NCI-H82 treated with DMSO at 0.1 percent for 48 hours (cell line): ENCODE measurements at regions not wholly inside any gene's neighbourhood (a gene's known extent, or its start where the extent isn't known, plus 50 kb on each side); places are given as distances from the start of the nearest gene placed in this dataset.
"Not testable (repeated sequence)": the region's sequence is repeated elsewhere in the genome, so short reads cannot be mapped to it uniquely, and the experiment has no call there.

Experiments used
- DNase-seq: peaks from one replicate; lab custom pipeline; 2025; ENCODE audit not compliant: unreplicated experiment; lab: John Stamatoyannopoulos, UW

DNA sequence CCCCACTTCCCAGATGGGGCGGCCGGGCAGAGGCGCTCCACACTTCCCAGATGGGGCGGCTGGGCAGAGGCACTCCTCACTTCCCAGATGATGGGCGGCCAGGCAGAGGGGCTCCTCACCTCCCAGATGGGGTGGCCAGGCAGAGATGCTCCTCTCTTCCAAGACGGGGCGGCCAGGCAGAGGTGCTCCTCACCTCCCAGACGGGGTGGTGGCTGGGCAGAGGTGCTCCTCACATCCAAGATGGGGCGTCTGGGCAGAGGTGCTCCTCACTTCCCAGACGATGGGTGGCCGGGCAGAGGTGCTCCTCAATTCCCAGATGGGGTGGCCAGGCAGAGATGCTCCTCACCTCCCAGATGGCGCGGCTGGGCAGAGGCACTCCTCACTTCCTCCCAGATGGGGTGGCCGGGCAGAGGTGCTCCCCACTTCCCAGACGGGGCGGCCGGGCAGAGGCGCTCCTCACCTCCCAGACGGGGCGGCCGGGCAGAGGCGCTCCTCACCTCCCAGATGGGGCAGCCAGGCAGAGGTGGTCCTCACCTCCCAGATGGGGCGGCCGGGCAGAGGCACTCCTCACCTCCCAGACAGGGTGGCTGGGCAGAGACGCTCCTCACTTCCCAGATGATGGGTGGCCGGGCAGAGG lies 275.2 kb downstream of the LIPI start:
- not testable (repeated sequence) for DNase-seq

DNA sequence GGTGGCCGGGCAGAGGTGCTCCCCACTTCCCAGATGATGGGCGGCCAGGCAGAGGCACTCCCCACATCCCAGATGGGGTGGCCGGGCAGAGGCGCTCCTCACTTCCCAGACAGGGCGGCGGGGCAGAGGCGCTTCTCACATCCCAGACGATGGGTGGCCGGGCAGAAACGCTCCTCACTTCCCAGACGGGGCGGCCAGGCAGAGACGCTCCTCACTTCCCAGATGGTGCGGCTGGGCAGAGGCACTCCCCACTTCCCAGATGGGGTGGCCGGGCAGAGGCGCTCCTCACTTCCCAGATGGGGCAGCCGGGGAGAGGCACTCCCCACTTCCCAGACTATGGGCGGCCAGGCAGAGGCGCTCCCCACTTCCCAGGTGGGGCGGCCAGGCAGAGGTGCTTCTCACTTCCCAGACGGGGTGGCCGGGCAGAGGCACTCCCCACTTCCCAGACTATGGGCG lies 275.8 kb downstream of the LIPI start:
- not testable (repeated sequence) for DNase-seq

DNA sequence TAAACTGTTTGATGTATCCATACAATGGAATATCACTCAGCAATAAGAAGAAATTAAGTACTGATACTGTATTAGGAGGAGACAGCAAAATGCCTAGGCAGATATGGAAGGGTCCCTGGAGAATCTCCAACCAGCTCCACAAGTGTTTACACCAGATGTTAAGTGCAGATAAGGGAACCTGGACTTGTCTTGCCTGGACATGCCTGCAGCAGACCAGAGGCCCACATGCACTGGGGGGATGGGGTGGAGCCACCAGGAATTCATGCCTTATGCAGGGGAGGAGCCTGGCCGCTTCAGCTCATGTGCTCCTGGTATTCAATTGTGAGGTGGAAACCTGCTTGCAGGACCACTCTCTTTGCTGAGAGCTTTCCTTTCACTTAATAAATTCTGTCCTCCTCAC lies 287.6 kb downstream of the LIPI start:
- DNase-seq, result not testable (repeated sequence)

DNA sequence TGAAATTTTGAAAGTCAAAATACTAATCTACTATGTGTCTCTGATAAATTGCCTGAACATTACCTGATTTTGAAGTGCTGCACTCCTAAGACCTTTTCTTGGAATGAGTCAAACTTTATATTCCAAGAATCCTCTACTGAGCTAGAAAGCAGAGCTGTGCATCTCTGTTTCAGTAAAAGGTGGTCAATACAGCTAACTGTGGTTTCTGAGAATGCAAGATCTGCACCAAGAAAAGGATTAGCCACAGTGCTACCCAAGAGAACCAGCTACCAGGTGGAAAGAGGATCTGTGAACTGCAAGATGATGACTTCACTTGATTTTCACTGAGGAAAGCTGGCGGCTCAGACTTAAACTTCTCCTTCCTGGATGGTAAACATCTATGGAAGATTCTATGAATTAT lies 289.3 kb downstream of the LIPI start:
- not testable (repeated sequence) for DNase-seq

DNA sequence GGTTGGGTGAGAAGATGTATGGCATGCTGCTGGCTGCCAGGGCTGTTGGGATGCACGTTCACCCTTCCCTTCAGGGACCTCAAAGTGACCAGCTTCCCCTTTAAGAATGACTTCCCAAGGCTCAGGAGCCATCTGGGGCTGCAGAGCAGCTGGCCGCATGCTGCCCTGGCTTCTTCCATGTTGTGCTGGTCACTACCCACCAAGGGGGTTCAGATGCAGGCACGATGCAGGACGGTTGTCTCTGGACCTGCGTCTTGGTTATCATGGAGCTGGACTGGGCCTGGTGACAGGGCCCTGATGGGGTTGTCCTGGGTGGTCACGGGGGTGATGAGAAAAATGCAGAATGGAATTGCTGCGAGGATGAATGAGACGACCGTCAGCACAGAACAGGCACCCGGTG lies 297.8 kb downstream of the POTED start:
- DNase-seq, result not testable (repeated sequence)

DNA sequence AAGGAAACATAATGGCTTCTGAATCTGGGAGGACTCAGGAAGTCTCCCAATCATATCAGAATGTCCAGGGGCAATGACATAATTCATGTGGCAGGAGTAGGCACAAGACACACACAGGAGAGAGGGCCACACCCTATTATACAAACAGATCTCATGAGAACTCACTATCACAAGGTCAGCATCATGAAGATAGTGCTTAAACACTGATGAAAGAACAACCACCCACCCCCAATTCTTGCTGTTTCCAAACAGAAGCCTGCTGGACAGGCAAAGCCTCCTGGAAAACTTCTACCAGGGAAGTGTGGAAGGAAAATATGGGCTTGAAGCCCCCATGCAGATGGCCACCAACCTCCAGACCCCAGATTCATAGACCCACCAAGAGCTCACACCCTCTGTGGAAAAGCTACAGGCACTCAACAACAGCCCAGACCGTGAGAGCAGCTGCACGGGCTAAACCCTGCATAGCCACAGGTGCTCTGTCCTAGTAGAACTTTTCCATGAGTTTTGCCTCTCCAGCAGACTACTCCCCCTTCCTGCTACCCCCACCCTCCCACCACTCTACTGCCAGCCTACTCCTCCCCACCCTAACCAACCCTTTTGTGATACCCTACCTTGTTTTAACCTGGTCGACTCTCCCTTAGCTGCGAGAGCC lies 287.1 kb downstream of the POTED start:
- DNase-seq, result not testable (repeated sequence)

DNA sequence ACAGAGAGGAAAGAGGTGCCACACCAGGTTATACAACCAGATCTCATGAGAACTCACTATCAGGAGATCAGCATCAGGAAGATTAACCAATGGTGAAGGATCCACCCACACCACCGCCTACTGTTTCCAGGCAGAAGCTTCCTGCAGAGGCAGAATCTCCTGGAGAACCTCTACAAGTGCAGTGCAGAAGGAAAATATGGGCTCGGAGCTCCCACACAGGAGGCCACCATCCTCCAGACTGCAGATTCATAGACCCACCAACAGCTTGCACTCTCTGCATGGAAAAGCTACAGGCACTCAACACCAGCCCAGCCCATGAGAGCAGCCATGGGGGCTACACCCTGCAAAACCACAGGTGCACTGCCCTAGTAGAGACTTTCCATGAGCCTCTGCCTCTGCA lies 284.0 kb downstream of the POTED start:
- not testable (repeated sequence) for DNase-seq

DNA sequence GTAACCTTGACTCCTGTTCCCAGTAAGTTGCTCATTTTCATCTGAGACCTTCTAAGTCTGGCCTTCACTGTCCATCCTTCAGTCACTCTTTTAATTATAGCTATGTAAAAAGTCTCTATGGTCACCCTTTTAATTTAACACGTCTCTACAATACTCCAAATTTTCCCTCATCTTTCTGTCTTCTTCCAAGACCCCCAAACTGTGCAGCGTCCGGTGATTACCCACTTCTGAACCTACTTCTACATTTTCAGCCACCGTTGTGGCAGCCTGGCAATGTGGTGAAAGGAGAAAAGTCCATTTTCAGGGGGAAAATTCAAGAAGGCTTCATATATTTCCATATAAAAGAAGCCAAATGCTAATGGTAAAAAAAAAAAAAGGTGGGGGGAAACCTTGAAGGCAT lies 283.4 kb downstream of the POTED start:
- not testable (repeated sequence) for DNase-seq

DNA sequence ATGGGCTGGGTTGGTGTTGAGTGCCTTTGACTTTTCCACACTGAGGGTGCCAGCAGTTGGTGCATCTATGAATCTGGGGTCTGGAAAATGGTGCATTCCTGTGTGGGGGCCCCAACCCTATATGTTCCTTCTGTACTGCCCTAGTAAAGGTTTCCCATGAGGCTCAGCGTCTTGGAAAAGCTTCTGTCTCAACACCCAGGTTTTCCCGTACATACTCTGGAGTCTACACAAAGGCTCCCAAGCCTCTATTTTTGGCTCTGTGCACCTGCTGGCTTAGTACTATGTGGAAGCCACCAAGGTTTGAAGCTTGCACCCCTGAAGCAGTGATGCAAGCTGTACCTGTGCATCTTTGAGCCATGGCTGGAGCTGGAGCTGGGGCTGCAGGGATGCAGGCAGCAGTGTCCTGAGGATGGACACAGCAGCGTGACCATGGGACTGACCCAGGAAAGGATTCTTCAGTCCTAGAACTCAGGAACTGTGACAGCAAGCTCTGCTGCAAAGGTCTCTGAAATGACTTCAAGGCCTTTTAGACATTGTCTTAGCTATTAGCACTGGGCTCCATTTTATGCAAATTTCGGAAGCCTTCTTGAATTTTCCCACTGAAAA lies 282.7 kb downstream of the POTED start:
- DNase-seq, result not testable (repeated sequence)

DNA sequence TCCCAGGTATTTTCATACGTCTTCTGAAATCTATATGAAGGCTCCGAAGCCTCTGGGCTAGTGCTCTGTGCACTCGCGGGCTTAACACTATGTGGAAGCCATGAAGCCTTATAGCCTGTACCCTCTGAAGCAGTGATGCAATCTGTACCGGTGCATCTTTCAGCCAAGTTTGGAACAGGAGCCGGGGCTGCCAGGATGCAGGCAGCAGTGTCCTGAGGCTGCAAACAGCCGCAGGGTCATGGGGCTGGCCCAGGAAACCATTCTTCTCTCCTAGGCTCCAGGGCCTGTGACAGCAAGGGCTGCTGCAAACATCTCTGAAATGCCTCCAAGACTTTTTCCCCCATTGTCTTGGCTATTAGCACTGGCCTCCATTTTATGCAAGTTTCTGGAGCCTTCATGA lies 279.6 kb downstream of the POTED start:
- not testable (repeated sequence) for DNase-seq

DNA sequence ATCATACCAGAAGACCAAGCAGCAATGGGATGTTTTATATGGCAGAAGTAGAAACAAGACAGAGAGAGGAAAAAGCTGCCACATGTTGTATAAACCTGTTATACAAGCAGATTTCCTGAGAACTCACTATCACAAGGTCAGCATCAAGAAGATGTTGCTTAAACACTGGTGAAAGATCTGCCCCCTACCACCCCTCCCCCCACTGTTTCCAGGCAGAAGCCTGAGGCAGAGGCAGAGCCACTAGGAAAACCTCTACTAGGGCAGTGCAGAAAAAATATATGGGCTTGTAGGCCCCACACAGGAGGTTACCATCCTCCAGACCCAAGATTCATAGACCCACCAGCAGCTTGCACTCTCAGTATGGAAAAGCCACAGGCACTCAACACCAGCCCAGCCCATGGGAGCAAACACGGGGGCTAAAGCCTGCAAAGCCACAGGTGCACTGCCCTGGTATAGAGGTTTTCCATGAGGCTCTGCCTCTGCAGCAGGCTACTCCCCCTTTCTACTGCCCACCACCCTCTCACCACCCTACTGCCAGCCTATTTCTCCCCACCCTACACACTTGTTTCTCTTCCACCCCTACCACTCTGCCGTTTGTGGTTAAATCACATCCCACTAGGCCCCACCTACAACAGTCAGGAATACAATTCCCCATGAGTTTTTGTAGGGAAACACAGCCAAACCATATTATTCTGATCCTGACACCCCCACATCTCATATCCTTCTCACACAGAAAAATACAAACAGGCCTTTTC lies 274.2 kb downstream of the POTED start:
- not testable (repeated sequence) for DNase-seq

DNA sequence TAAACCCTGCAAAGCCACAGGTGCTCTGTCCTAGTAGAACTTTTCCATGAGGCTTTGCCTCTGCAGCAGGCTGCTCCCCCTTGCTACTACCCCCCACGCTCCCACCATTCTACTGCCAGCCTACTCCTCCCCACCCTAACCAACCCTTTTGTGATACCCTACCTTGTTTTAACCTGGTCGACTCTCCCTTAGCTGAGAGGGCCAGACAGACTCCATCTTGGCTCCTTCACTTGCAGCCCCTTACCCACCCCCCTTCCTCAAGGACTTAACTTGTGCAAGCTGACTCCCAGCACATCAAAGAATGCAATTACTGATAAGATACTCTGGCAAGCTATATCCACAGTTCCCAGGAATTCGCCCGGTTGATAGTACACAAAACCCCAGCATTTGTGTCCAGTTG lies 267.9 kb downstream of the POTED start:
- DNase-seq, result not testable (repeated sequence)

DNA sequence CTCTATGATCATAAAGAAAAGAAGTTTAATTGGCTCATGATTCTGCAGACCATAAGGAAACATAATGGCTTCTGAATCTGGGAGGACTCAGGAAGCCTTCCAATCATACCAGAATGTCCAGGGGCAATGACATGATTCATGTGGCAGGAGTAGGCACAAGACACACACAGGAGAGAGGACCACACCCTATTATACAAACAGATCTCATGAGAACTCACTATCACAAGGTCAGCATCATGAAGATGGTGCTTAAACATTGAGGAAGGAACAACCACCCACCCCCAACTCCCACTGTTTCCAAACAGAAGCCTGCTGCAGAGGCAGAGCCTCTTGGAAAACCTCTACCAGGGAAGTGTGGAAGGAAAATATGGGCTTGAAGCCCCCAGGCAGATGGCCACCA lies 267.4 kb downstream of the POTED start:
- DNase-seq, result not testable (repeated sequence)

DNA sequence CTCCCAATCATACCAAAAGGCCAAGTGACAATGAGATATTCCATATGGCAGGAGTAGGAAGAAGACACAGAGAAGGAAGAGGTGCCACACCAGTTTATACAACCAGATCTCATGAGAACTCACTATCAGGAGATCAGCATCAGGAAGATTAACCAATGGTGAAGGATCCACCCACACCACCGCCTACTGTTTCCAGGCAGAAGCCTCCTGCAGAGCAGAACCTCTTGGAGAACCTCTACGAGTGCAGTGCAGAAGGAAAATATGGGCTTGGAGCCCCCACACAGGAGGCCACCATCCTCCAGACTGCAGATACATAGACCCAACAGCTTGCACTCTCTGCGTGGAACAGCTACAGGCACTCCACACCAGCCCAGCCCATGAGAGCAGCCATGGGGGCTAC lies 264.4 kb downstream of the POTED start:
- not testable (repeated sequence) for DNase-seq

DNA sequence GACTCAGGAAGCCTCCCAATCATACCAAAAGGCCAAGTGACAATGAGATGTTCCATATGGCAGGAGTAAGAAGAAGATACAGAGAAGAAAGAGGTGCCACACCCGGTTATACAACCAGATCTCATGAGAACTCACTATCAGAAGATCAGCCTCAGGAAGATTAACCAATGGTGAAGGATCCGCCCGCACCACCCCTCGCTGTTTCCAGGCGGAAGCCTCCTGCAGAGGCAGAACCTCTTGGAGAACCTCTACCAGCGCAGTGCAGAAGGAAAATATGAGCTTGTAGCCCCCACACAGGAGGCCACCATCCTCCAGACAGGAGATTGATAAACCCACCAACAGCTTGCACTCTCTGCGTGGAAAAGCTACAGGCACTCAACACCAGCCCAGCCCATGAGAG lies 245.1 kb downstream of the POTED start:
- DNase-seq, result no peak

DNA sequence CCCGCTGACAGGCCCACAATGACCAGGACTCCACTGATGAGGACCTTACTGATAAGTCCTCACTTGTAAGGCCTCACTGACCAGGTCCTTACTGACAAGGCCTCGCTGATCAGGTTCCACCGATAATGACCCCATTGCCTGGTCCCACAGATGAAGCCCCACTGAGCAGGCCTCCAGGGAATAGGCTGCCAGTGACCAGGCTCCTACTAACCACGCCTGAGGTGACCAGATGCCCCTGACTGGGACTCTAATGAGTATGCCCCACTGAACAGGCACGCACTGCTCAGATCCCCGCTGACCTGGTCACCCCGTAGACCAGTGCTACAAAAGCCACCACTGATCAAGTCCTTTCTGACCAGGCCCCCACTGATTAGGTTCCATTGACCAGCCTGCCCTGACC lies 241.2 kb downstream of the POTED start:
- not testable (repeated sequence) for DNase-seq

DNA sequence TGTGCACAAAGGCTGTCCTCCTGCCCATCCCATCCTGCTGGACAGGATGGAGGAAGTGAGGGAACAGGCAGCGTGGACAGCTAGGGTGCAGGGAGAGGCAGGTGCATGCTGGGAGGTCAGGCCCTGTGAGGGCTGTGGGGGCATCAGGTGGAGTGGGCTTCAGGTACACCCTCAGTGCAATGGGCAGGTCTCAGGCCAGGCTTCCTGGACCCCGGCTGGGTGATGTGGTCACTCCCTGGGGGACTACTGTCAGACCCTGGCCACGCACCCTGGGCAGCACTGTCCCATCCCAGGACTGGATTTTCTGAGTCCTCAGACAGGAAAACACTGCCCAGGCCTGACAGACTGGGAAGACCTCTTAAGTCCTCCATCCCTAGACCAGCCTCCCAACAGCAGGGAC lies 239.9 kb downstream of the POTED start:
- DNase-seq, result not testable (repeated sequence)

DNA sequence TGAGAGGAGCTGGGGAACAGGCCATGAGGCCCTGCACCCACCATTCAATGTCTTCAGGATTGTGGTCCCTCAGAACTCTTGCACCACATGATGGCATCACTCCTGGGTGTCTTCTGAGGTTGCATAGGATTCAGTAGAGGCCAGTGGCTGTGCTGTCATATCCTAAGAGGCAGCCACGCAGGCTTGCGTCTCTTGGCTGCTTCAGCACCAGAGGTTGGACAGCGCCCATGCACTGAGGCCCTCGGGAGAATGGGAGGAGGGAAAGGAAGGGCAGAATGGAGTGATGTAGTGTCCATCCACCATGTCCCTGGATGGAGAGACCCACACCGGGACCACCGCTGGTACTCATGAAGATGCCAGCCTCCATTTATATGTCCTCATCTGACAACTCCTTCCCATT lies 237.1 kb downstream of the POTED start:
- DNase-seq, result not testable (repeated sequence)

DNA sequence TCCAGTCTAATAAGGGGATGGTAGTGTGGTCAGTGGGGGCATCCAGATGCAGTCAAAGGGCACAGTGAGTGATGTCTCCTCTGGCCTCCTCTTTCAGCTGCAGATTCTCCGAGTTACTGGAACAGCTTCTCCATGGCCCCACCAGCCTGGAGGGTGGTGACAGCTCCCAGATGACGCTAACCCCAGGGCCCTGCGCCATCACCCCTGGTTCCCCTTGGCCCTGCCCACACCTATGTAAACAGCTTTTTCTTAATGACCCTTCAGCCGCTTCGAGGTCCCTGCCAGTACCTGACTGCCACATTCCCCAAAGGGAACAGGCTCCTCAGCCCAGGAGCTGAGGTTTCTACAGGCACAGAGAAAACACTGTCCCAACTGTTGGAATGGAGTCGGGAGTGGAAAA lies 235.0 kb downstream of the POTED start:
- not testable (repeated sequence) for DNase-seq

DNA sequence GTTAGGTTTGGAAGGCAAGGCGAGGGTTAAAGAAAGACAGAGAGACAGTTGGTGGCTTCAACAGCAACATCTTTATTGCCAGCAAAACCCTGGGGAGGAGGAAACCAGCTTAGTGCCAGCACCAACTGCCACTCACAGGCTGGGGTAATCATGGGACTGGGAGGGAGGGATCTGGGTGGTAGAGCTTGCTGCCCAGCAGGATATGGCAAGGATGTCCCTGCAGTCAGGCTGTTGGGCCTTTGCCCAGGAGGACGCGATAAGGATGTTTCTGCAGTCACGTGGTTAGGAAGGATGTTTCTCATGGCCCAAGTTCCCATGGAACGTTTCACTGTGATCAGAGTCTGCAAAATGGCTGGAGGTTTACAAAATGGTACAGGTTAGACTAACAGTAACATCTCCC lies 233.5 kb downstream of the POTED start:
- DNase-seq, result not testable (repeated sequence)

DNA sequence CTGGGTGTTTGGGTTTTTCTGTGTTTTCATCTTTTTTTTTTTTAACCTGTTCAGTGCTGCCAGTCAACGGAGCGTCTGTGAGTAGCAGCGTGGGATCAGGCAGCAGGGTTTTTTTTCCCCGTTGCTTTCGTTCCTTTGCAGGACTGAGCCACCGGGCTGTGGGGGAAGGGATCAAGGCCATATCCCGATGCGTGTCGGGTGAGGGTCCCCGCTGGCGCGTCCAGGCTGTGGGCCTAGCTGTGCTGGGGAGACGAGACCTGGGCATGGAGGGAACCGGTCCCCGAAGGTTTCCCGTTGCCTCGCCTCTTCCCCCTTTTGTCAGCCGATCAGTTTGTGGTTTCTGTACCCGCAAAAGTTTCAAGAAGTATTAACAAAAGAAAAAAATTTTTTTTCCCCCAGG lies 218.1 kb downstream of the POTED start:
- DNase-seq, result not testable (repeated sequence)

DNA sequence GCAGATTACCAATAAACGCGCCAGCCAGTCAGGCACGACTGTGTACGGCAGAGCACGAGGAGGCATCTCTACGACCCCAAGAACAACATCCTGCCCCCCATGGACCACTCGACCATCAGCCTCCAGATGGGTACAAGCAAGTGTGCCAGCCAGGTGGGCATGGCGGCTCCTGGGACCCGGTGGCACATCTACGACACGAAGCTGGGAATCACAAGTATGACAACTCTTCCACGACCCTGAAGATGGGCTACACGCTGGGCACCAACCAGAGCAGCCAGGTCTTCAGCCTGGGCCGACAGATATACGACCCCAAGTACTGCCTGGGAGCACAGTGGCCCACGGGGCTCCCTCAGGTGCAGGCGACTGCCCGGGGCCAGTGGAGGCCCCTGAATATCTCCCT lies 217.6 kb downstream of the POTED start:
- no peak for DNase-seq
